Pancreas (tissue), 10 donors: ENCODE measurements at regions not wholly inside any gene's neighbourhood (a gene's known extent, or its start where the extent isn't known, plus 50 kb on each side); places are given as distances from the start of the nearest gene placed in this dataset.
A peak's percentile ranks its signal among the peaks of the same experiment; 100 is the strongest.

ENCODE experiments used
- ATAC-seq, 4 donors: fragments of 200-7000 bp; cut with Tn5 transposase; one replicate each; pipeline versions ENCODE4 v1.8.0 to v1.9.1; 2020; ENCODE audit warnings: mild to moderate bottlenecking in 4 of 4, moderate library complexity in 4 of 4
- DNase-seq, 6 donors: peaks; one replicate each; pipeline ENCODE4 v3.0.0-alpha.2; 2020
- FAIRE-seq: peaks from 2 replicates; lab custom pipeline; 2012; peaks lifted over from hg19 to GRCh38; lab: Jason Lieb, UNC
- H3K27ac ChIP-seq, 4 donors: fragments of 200-600 bp; sonication (generic); 1 replicate in 3 of 4; 2 replicates in 1 of 4; pipeline versions ENCODE4 v1.5.0 to v1.8.0; 2020
- H3K27me3 ChIP-seq, 4 donors: fragments of 200-600 bp; one replicate each; pipeline ENCODE4 v1.8.0; 2021
- H3K36me3 ChIP-seq, 3 donors: fragments of 200-600 bp; sonication (generic) in 1 of 3; one replicate each; pipeline versions ENCODE4 v1.5.0 to v1.8.0; 2020 to 2021
- H3K4me1 ChIP-seq, 3 donors: fragments of 200-600 bp; one replicate each; pipeline ENCODE4 v1.8.0; 2021
- H3K4me3 ChIP-seq, 4 donors: fragments of 200-600 bp; sonication (generic) in 2 of 4; one replicate each; pipeline versions ENCODE4 v1.5.0 to v1.8.0; 2020 to 2021
- H3K9me3 ChIP-seq, 4 donors: fragments of 200-600 bp; one replicate each; pipeline ENCODE4 v1.8.0; 2021
- CTCF ChIP-seq, 4 donors: fragments of 200-600 bp; sonication (generic) in 3 of 4; IDR thresholded peaks; one replicate each; pipeline versions ENCODE4 v1.5.0 to v1.8.0; 2021; ENCODE audit warnings: antibody characterized with exemption in 4 of 4
- whole genome bisulfite sequencing, 2 donors: extraction: QIAGEN DNeasy Blood & Tissue Kit; methylation state at CpG; one replicate each; pipeline ENCODE4 v1.1.7; 2013; 5-methylcytosine and 5-hydroxymethylcytosine counted together
- intact Hi-C, 3 donors: fragments of 100-400 bp; cut with DNase I; formaldehyde crosslinking; loops; one replicate each; pipeline versions ENCODE4 v1.11.1 to v1.14.2; 2022
- donor health status: healthy with polysubstance abuse.
- donor health status: DM: no; HTN: no; CAD: no; lungs with moderate emphysema.
- donor health status: DM: no; HTN: no; CAD: no.
- donor health status: control.
- donor health status: control.
- donor health status: Bipolar disorder and iron deficiency.
- donor health status: DM: yes; HTN: yes; CAD: no.
- donor health status: DM: no; HTN: no; CAD: no.
- donor health status: DM: no; HTN: no; CAD: no.
- donor health status: DM: yes; HTN: yes; CAD: no.

- DNase-seq (no peak), FAIRE-seq (no peak), ATAC-seq (no peak)
- H3K9me3 ChIP-seq = no peaks in the 10 kb centered on the region
- H3K4me3 ChIP-seq = no peak overlapping the region
- no peak overlapping the region for H3K27ac ChIP-seq
- H3K4me1 ChIP-seq = no peaks in the 10 kb centered on the region
- H3K27me3 ChIP-seq = no peaks in the 10 kb centered on the region
- intact Hi-C loops = no loop called here
- WGBS, 2 donors = 75 to 86% methylated on average over 7 of the region's 7 CpGs
- H3K36me3 ChIP-seq = no peaks in the 10 kb centered on the region
- no peak for TF ChIP-seq CTCF (IDR thresholded peaks at IDR 0.05)
Measured at GRCh38 chr3:191518861-191519260, 57.9 kb downstream of the PYDC2 start.

GRCh38 chr3:191521055-191521454 lies 60.1 kb downstream of the PYDC2 start:
- no peaks in the 10 kb centered on the region for H3K27me3 ChIP-seq
- DNase-seq = no peak
- no peak overlapping the region for H3K4me3 ChIP-seq
- no peaks in the 10 kb centered on the region for H3K4me1 ChIP-seq
- H3K36me3 ChIP-seq = no peaks in the 10 kb centered on the region
- H3K27ac ChIP-seq = no peak overlapping the region
- intact Hi-C loops = no loop called here
- H3K9me3 ChIP-seq = no peaks in the 10 kb centered on the region
- FAIRE-seq = no peak
- WGBS, 2 donors = 60 to 72% methylated on average over 3 of the region's 3 CpGs
- ATAC-seq = no peak
- no peak for TF ChIP-seq CTCF (IDR thresholded peaks at IDR 0.05)

GRCh38 chr3:191523148-191523547 lies 62.2 kb downstream of the PYDC2 start:
- FAIRE-seq (no peak), DNase-seq (no peak), ATAC-seq (peak in 1 of 4 donors; percentile 58)
- no peaks in the 10 kb centered on the region for H3K4me1 ChIP-seq
- H3K27ac ChIP-seq = no peak overlapping the region
- no peak overlapping the region for H3K4me3 ChIP-seq
- H3K9me3 ChIP-seq = no peaks in the 10 kb centered on the region
- intact Hi-C loops = no loop called here
- H3K36me3 ChIP-seq = no peaks in the 10 kb centered on the region
- 78 to 81% methylated on average over 8 of the region's 8 CpGs for WGBS, 2 donors
- no peaks in the 10 kb centered on the region for H3K27me3 ChIP-seq
- TF ChIP-seq CTCF (IDR thresholded peaks at IDR 0.05) = no peak

GRCh38 chr3:191528589-191528988 lies 67.6 kb downstream of the PYDC2 start:
- no peak for FAIRE-seq

GRCh38 chr3:191529992-191530391 lies 69.0 kb downstream of the PYDC2 start:
- no peak for ATAC-seq
- no peak overlapping the region for H3K27ac ChIP-seq
- H3K9me3 ChIP-seq = no peaks in the 10 kb centered on the region
- no peaks in the 10 kb centered on the region for H3K36me3 ChIP-seq
- no peaks in the 10 kb centered on the region for H3K4me1 ChIP-seq
- WGBS, 2 donors = 51 to 63% methylated on average over 5 of the region's 5 CpGs
- DNase-seq = no peak
- no peak for FAIRE-seq
- intact Hi-C loops = no loop called here
- no peak for TF ChIP-seq CTCF (IDR thresholded peaks at IDR 0.05)
- H3K4me3 ChIP-seq = no peak overlapping the region
- H3K27me3 ChIP-seq = no peaks in the 10 kb centered on the region

More at GRCh38 chr3:191528589-191528988, 67.6 kb downstream of the PYDC2 start:
- Histone ChIP-seq H3K36me3 (no peaks in the 10 kb centered on the region), H3K27me3 (no peaks in the 10 kb centered on the region), H3K4me3 (no peak overlapping the region), H3K4me1 (no peaks in the 10 kb centered on the region), H3K9me3 (no peaks in the 10 kb centered on the region), H3K27ac (no peak overlapping the region)
- WGBS, 2 donors = 30 to 44% methylated on average over 1 of the region's 1 CpG
- TF ChIP-seq CTCF (IDR thresholded peaks at IDR 0.05) = no peak
- intact Hi-C loops = no loop called here
- DNase-seq (no peak), ATAC-seq (no peak)
